Activated CD4-positive, alpha-beta T cell treated with anti-CD3 and anti-CD28 coated beads, Interleukin-2, amount 50 U/mL, for 1 hour (primary cell): ENCODE measurements at regions not wholly inside any gene's neighbourhood (a gene's known extent, or its start where the extent isn't known, plus 50 kb on each side); places are given as distances from the start of the nearest gene placed in this dataset.
"Not testable (repeated sequence)": the region's sequence is repeated elsewhere in the genome, so short reads cannot be mapped to it uniquely, and the experiment has no call there.

Source experiments
- DNase-seq: peaks from one replicate; pipeline ENCODE4 v3.0.0-alpha.2; 2020

- no peak for DNase-seq
These were observed 202.9 kb downstream of the USP25 start for GRCh38 chr21:15932726-15933125.

GRCh38 chr21:15935530-15935929, 205.7 kb downstream of the USP25 start:
- DNase-seq, result no peak

GRCh38 chr21:15943009-15943666, 213.4 kb downstream of the USP25 start:
- no peak for DNase-seq

- no peak for DNase-seq
These were observed 217.9 kb downstream of the USP25 start for GRCh38 chr21:15947677-15948076.

- DNase-seq, result no peak
These were observed 223.9 kb downstream of the USP25 start for GRCh38 chr21:15953551-15954116.

GRCh38 chr21:15964236-15964855, 234.6 kb downstream of the USP25 start:
- no peak for DNase-seq

GRCh38 chr21:15966231-15966630, 236.4 kb downstream of the USP25 start:
- DNase-seq, result no peak

- no peak for DNase-seq
These were observed 236.9 kb downstream of the USP25 start for GRCh38 chr21:15966651-15967050.

- DNase-seq, result no peak
These were observed 237.9 kb downstream of the USP25 start for GRCh38 chr21:15967661-15968060.

- DNase-seq, result no peak
These were observed 239.1 kb downstream of the USP25 start for GRCh38 chr21:15968776-15969310.

- no peak for DNase-seq
These were observed 247.0 kb downstream of the USP25 start for GRCh38 chr21:15976807-15977206.

GRCh38 chr21:15978215-15978738, 248.5 kb downstream of the USP25 start:
- DNase-seq, result no peak

- not testable (repeated sequence) for DNase-seq
These were observed 249.7 kb downstream of the USP25 start for GRCh38 chr21:15979493-15979892.

GRCh38 chr21:15986277-15986676, 256.5 kb downstream of the USP25 start:
- no peak for DNase-seq

GRCh38 chr21:15992171-15992570, 262.4 kb downstream of the USP25 start:
- DNase-seq, result no peak

GRCh38 chr21:15993951-15994350, 264.2 kb downstream of the USP25 start:
- DNase-seq, result no peak

GRCh38 chr21:15999741-16000140, 270.0 kb downstream of the USP25 start:
- DNase-seq, result no peak

GRCh38 chr21:16002874-16003466, 273.2 kb downstream of the USP25 start:
- no peak for DNase-seq

- no peak for DNase-seq
These were observed 274.3 kb downstream of the USP25 start for GRCh38 chr21:16004086-16004485.

- DNase-seq, result no peak
These were observed 274.7 kb downstream of the USP25 start for GRCh38 chr21:16004523-16004922.

- DNase-seq, result no peak
These were observed 276.2 kb downstream of the USP25 start for GRCh38 chr21:16005996-16006395.

GRCh38 chr21:16007943-16008342, 278.2 kb downstream of the USP25 start:
- DNase-seq, result no peak

GRCh38 chr21:16011719-16012118, 281.9 kb downstream of the USP25 start:
- DNase-seq, result no peak

GRCh38 chr21:16013570-16013969, 283.8 kb downstream of the USP25 start:
- no peak for DNase-seq
